Thyroid gland (tissue), 4 donors: ENCODE measurements at regions not wholly inside any gene's neighbourhood (a gene's known extent, or its start where the extent isn't known, plus 50 kb on each side); places are given as distances from the start of the nearest gene placed in this dataset.
"Not testable (repeated sequence)": the region's sequence is repeated elsewhere in the genome, so short reads cannot be mapped to it uniquely, and the experiment has no call there.

Source experiments
- DNase-seq, 2 donors: peaks; one replicate each; pipeline ENCODE4 v3.0.0-alpha.2; 2019
- H3K27ac ChIP-seq, 3 donors: fragments of 200-600 bp; sonication (generic); 1 replicate in 2 of 3; 2 replicates in 1 of 3; pipeline ENCODE4 v1.5.1; 2016 to 2019; ENCODE audit warnings: mild to moderate bottlenecking in 1 of 3, moderate library complexity in 1 of 3
- H3K27me3 ChIP-seq: fragments of 200-600 bp; sonication (generic); one replicate; pipeline ENCODE4 v1.5.1; 2019
- H3K36me3 ChIP-seq, 2 donors: fragments of 200-600 bp; sonication (generic); one replicate each; pipeline ENCODE4 v1.5.1; 2016 to 2019
- H3K4me1 ChIP-seq, 2 donors: fragments of 200-600 bp; sonication (generic); one replicate each; pipeline ENCODE4 v1.5.1; 2017 to 2019
- H3K4me3 ChIP-seq, 3 donors: fragments of 200-600 bp; sonication (generic); replicated peaks in 1 of 3; 1 replicate in 2 of 3; 2 replicates in 1 of 3; pipeline ENCODE4 v1.5.1; 2016; ENCODE audit warnings: mild to moderate bottlenecking in 1 of 3
- H3K9me3 ChIP-seq: fragments of 200-600 bp; sonication (generic); one replicate; pipeline ENCODE4 v1.5.1; 2017
- POLR2A ChIP-seq, 2 donors: fragments of 450-650 bp; IDR thresholded peaks; one replicate each; pipeline ENCODE4 v1.6.1; 2017; ENCODE audit warnings: antibody characterized with exemption in 2 of 2, mild to moderate bottlenecking in 2 of 2, moderate library complexity in 1 of 2
- WGBS, 2 donors: methylation state at CpG; one replicate each; pipeline ENCODE4 v1.1.5; 2017; 5-methylcytosine and 5-hydroxymethylcytosine counted together
- intact Hi-C: fragments of 100-400 bp; cut with DNase I; formaldehyde crosslinking; loops from one replicate; pipeline ENCODE4 v1.15.1; 2023
- TF ChIP-seq, protein P1 (sequence below), 6 experiments: fragments of 200-600 bp in 3 of 6; fragments of 450-650 bp in 3 of 6; sonication (generic) in 3 of 6; IDR thresholded peaks; one replicate each; pipeline ENCODE4 v1.5.1; 2016 to 2019; ENCODE audit warnings: antibody characterized with exemption in 6 of 6, mild to moderate bottlenecking in 2 of 6, inconsistent platforms in 1 of 6, moderate library complexity in 1 of 6

DNA sequence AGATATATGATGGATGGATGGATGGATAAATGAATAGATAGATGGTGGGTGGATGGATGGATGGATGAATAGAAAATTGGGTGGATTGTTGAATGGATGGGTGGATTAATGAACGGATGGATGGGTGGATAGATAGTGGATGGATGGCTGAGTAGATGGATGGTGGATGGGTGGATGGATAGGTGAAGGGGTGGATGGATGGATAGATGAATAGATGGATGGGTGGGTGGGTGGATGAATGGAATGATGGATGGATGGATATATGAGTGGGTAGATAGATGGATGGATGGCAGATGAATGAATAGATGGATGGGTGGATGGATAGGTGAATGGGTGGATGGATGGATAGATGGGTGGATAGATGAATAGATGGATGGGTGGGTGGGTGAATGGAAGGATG is 80.7 kb upstream of the NEDD9 start:
- Histone ChIP-seq H3K36me3 (no peaks in the 10 kb centered on the region), H3K27me3 (no peaks in the 10 kb centered on the region), H3K27ac (no peak overlapping the region), H3K4me1 (peaks cover 0 to 13% of the 10 kb centered on the region in 2 donors), H3K4me3 (no peak overlapping the region), H3K9me3 (no peaks in the 10 kb centered on the region)
- no peak for DNase-seq
- TF ChIP-seq, protein P1, sequence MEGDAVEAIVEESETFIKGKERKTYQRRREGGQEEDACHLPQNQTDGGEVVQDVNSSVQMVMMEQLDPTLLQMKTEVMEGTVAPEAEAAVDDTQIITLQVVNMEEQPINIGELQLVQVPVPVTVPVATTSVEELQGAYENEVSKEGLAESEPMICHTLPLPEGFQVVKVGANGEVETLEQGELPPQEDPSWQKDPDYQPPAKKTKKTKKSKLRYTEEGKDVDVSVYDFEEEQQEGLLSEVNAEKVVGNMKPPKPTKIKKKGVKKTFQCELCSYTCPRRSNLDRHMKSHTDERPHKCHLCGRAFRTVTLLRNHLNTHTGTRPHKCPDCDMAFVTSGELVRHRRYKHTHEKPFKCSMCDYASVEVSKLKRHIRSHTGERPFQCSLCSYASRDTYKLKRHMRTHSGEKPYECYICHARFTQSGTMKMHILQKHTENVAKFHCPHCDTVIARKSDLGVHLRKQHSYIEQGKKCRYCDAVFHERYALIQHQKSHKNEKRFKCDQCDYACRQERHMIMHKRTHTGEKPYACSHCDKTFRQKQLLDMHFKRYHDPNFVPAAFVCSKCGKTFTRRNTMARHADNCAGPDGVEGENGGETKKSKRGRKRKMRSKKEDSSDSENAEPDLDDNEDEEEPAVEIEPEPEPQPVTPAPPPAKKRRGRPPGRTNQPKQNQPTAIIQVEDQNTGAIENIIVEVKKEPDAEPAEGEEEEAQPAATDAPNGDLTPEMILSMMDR (IDR thresholded peaks at IDR 0.05): no peak
- TF ChIP-seq POLR2A (IDR thresholded peaks at IDR 0.05): no peak
- intact Hi-C loops: no loop called here
- whole genome bisulfite sequencing, 2 donors: 93 to 96% methylated on average over 1 of the region's 1 CpG

DNA sequence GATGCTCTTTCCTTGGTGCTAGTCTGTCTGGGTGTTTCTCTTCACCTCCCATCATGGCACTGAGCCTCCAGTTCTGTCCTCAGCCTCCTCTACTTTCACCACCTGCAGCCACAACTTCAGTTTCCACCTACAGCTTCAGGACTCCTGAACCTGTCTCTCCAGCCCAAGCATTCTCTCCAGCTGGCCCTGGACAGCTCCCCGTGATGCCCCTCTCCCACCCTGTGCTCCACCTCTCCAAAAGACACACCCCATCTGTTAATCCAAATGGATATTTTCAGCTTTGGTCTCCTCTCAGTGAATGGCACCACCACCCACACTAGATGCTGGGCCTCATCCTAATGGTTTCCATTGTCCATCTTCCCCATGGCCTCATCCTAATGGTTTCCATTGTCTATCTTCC is 79.5 kb upstream of the NEDD9 start:
- TF ChIP-seq, protein P1 (IDR thresholded peaks at IDR 0.05): no peak
- TF ChIP-seq POLR2A (IDR thresholded peaks at IDR 0.05): no peak
- no peak overlapping the region for H3K27ac ChIP-seq
- intact Hi-C loops: no loop called here
- H3K9me3 ChIP-seq: no peaks in the 10 kb centered on the region
- no peak for DNase-seq
- WGBS, 2 donors: 91 to 97% methylated on average over 1 of the region's 1 CpG
- H3K27me3 ChIP-seq: no peaks in the 10 kb centered on the region
- H3K4me3 ChIP-seq: no peak overlapping the region
- peaks cover 0 to 7% of the 10 kb centered on the region in 2 donors for H3K4me1 ChIP-seq
- no peaks in the 10 kb centered on the region for H3K36me3 ChIP-seq

DNA sequence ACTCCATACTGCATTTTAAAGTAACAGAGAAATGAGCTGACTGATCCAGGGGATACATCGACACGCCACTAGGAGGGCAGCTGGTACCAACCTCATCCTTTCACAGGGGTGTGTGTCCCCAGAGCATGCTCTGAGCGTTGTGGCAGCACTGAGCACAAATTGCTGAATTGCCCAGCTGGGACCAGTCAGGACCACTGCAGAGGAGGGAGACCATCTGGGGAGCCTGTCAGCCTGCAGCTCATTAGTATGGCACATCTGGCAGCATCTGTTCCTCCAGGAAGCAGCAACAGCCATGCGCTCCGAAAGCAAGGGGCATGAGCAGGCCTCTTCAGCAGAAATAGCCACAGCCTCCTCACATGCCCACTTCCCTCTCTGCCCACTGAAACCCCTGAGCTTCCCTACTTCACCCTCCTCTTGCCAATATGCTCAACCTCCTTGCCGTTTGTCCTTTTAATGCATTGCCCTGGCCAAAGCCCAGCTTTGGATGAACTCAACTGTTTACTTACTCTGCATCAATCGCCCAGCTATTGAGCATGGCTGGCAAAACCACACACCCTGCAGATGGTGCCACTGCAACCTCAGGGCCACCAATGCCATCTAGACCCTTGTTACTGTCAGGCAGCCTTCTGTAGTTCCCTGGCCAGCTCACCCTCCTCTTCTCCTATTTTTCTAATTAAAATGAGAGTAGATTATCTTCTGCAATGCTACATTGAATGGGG is 77.6 kb upstream of the NEDD9 start:
- 80 to 91% methylated on average over 7 of the region's 7 CpGs for WGBS, 2 donors
- Histone ChIP-seq H3K27ac (no peak overlapping the region), H3K9me3 (no peaks in the 10 kb centered on the region)

DNA sequence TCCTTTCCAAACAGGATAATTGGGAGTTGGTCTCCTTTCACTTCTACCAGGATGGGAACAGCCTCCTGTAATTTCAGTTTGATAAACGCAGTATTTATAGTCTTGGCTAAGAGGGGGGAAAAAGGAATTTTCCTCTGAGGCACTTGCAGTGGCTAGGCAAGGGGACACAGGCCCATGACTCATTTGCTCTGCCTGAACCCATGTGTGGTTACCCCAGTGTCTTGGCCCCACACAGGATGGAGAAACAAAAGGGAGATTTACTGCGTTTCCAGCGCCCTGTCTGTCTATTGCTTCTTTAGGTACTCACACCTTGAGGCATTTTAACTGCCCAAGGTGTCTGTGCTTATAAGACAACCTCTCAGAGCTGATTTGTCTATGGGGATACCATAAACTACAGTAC is 74.8 kb upstream of the NEDD9 start:
- WGBS, 2 donors: 80 to 92% methylated on average over 3 of the region's 3 CpGs
- Histone ChIP-seq H3K27me3 (no peaks in the 10 kb centered on the region), H3K4me3 (no peak overlapping the region), H3K27ac (no peak overlapping the region), H3K4me1 (no peaks in the 10 kb centered on the region), H3K36me3 (no peaks in the 10 kb centered on the region), H3K9me3 (no peaks in the 10 kb centered on the region)
- intact Hi-C loops: no loop called here
- DNase-seq: no peak
- TF ChIP-seq, protein P1 (IDR thresholded peaks at IDR 0.05): no peak
- TF ChIP-seq POLR2A (IDR thresholded peaks at IDR 0.05): no peak

More for the DNA sequence above, 77.6 kb upstream of the NEDD9 start:
- DNase-seq: no peak
- intact Hi-C loops: no loop called here
- Histone ChIP-seq H3K4me3 (no peak overlapping the region), H3K36me3 (no peaks in the 10 kb centered on the region), H3K4me1 (no peaks in the 10 kb centered on the region), H3K27me3 (no peaks in the 10 kb centered on the region)
- TF ChIP-seq POLR2A (IDR thresholded peaks at IDR 0.05): no peak
- TF ChIP-seq, protein P1 (IDR thresholded peaks at IDR 0.05): no peak

DNA sequence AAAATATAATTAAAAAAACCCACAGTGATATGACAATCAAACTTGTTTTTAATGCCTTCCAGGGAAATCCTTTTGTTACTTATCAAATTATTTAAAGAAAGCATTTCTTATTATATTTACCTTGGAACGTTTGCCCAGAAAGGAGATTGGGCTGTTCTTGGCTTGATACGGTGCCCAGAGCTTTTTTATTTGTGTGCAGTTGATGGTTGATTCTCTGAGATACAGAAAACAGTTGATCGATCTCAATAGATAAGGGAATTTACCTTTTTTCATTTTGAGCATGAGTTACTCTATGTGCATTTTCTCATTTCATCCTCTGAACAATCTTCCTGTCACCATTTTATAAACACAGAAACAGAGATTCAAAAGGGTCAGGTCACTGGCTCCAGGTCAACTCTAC is 72.5 kb upstream of the NEDD9 start:
- no peak for DNase-seq
- Histone ChIP-seq H3K27me3 (no peaks in the 10 kb centered on the region), H3K4me3 (no peak overlapping the region), H3K4me1 (no peaks in the 10 kb centered on the region), H3K36me3 (no peaks in the 10 kb centered on the region), H3K9me3 (no peaks in the 10 kb centered on the region), H3K27ac (no peak overlapping the region)
- TF ChIP-seq, protein P1 (IDR thresholded peaks at IDR 0.05): no peak
- 79 to 93% methylated on average over 3 of the region's 3 CpGs for WGBS, 2 donors
- intact Hi-C loops: no loop called here

DNA sequence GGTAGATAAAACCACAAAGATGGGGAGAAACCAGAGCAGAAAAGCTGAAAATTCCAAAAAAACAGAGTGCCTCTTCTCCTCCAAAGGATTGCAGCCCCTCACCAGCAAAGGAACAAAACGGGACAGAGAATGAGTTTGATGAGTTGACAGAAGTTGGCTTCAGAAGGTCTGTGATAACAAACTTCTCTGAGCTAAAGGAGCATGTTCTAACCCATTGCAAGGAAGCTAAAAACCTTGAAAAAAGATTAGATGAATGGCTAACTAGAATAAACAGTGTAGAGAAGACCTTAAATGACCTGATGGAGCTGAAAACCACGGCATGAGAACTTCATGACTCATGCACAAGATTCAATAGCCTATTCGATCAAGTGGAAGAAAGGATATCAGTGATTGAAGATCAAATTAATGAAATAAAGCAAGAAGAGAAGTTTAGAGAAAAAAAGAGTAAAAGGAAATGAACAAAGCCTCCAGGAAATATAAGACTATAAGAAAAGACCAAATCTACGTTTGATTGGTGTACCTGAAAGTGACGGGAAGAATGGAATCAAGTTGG is 67.5 kb upstream of the NEDD9 start:
- H3K27ac ChIP-seq, intact Hi-C loops, H3K36me3 ChIP-seq, H3K4me3 ChIP-seq, H3K27me3 ChIP-seq, DNase-seq, H3K9me3 ChIP-seq: not testable (repeated sequence)
- H3K4me1 ChIP-seq: peaks cover 8 to 10% of the 10 kb centered on the region in 2 donors
- 86 to 90% methylated on average over 5 of the region's 5 CpGs for WGBS, 2 donors

DNA sequence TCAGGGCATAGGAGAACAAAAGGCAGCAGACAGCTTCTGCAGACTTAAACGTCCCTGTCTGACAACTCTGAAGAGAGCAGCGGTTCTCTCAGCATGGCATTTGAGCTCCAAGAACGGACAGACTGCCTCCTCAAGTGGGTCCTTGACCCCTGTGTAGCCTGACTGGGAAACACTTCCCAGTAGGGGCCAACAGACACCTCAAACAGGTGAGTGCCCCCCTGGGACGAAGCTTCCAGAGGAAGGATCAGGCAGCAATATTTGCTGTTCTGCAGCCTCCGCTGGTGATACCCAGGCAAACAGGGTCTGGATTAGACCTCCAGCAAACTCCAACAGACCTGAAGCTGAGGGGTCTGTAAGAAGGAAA is 66.9 kb upstream of the NEDD9 start:
- H3K4me3 ChIP-seq, intact Hi-C loops, H3K9me3 ChIP-seq, H3K36me3 ChIP-seq, H3K27me3 ChIP-seq, DNase-seq: not testable (repeated sequence)
- H3K27ac ChIP-seq: peak overlapping the region in 1 of 3 donors; percentile 18
- WGBS, 2 donors: 40 to 63% methylated on average over 5 of the region's 5 CpGs
- peaks cover 8 to 10% of the 10 kb centered on the region in 2 donors for H3K4me1 ChIP-seq
